GM21423 (cell line): ENCODE measurements at regions not wholly inside any gene's neighbourhood (a gene's known extent, or its start where the extent isn't known, plus 50 kb on each side); places are given as distances from the start of the nearest gene placed in this dataset.
"Not testable (repeated sequence)": the region's sequence is repeated elsewhere in the genome, so short reads cannot be mapped to it uniquely, and the experiment has no call there.

Experiments used
- ATAC-seq: cut with Tn5 transposase; IDR thresholded peaks from one replicate; pipeline ENCODE4 v1.9.1; 2021; ENCODE audit warnings: mild to moderate bottlenecking, moderate library complexity; ENCODE audit not compliant: unreplicated experiment

GRCh38 chr19:27890696-27891095, 1322.3 kb downstream of the UQCRFS1 start:
- no peak for ATAC-seq

GRCh38 chr19:27890206-27890605, 1322.7 kb downstream of the UQCRFS1 start:
- ATAC-seq = no peak

DNA sequence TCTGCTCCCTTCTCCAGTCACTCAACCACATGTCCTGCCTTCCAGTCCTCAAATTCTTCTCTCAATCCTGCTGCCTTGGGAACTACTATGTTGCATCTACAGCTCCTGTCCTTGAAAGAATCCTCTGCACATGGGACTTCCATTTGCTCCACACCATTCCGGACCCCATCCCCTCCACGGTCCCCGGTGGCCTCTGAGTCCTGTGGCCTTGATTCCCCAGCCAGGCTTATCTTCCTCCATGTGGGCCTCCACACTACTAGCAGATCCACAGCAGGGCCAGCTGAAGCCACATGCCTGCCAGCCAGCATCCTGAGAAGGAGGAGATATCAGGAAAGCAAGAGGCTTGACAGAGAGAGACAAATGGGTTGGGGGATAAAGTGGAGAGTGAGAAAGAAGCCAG, 1323.8 kb downstream of the UQCRFS1 start:
- no peak for ATAC-seq

- no peak for ATAC-seq
These were observed 1325.0 kb downstream of the UQCRFS1 start for GRCh38 chr19:27887946-27888345.

GRCh38 chr19:27885359-27885758, 1327.6 kb downstream of the UQCRFS1 start:
- no peak for ATAC-seq

DNA sequence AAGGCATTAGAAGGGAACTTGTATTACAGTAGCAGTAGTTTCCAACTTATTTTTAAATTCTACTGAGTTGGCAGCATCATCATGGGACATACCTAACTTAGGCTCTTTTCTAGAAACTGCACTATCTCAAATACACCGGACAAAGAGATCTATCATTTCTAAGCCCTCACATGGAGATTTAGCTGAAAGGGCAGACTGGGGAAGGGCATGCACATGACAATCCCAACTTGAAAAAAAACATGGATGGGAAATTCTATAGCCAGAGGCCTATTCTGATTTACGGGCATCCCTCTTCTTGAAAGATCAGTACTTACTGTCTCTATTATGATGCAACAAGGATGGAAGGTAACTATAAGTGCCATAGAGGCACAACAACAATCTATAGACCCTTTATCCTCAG, 1328.6 kb downstream of the UQCRFS1 start:
- ATAC-seq = no peak

DNA sequence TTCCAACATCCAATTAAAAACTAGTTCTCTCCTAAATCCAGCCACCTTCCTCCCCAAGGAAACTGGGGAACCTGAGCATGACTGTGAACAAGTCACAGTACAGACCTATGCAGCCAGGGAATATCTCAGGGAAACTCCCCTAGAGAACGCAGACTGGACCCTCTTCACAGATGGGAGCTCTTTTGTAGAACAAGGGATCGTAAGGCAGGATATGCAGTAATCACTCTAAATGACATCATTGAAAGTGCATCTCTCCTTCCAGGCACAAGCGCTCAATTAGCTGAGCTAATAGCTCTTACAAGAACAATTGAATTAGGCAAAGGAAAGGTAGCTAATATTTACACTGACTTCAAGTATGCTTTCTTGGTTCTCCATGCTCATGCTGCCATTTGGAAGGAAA, 1331.7 kb downstream of the UQCRFS1 start:
- no peak for ATAC-seq

DNA sequence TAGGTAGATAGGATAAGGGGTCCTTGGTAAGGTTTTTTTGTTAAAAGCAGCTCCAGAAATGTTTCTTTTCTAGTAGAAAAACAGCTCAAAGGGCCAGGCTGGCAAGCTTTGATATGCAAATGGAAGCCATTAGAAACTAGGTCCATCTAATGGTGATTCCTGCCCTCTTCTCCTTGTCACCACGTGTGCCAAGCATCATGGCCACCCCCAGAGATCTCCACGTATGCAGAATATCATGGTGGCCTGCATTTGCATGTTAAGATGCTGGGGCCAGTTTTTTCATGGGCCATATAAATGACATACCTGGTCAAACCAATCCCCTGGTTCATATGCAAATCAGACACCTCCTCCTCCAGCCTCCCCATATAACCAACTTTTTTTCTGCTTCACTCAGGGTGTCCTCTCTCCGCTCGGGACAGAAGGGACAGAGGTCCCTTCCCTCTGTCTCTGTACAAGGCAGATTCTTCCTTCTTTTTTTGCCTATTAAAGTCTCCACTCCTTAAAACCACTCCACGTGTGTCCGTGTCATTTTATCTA, 1335.9 kb downstream of the UQCRFS1 start:
- no peak for ATAC-seq

DNA sequence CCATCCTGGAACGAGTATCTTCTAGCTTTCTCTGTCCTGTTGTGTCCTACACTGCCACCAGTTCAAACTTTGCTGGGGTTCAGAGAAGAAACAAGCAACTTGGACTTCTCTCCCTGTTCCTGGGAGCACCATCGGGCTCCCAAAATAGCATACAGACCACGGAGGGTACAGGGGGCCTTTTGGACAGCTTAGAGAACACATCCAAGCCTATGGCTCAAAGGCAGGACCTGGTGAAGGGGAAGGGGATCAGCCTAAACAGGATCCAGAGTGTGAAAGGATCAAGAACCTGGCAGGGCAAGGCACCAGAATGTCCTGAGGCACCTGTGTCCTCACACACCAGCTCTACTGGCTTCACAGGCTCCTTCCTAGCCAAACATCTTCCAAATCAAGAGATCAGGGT, 1336.5 kb downstream of the UQCRFS1 start:
- ATAC-seq = no peak

GRCh38 chr19:27872370-27872769, 1340.6 kb downstream of the UQCRFS1 start:
- no peak for ATAC-seq

DNA sequence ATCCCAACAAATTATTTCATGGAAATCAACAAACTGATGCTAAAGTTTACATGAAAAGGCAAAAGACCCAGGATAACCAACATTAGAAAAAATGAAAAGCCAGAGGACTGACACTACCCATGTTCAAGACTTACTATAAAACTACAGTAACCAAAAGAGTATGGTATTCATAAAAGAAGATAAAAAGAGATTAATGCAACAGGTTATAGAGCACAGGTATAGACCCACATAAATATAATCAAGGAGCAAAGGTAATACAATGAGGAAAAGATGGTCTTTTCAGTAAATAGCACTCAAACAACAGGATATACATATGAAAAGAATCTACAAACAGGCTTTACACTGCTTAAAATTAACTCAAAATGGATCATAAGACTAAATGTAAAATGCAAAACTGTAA, 1342.7 kb downstream of the UQCRFS1 start:
- no peak for ATAC-seq

DNA sequence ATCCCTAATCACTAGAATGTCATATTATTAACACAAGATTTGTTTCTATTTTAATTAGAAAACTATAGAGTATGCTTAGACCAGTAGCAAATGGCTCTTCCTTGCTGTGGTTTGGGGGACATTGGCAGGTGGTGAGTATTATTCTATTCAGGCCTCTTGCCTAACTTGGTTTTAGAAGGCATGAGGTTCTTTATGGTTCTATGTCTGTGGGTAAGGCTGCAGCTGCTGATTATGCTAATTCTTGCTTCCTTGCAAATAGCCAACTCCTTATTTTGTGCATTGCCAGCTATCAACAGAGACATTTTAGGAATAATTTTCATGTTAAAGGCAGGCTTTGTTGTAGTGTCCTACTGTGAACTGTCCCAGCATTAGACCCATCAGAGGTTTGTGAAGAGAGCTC, 1344.9 kb downstream of the UQCRFS1 start:
- no peak for ATAC-seq

GRCh38 chr19:27865927-27866777, 1346.8 kb downstream of the UQCRFS1 start:
- ATAC-seq = no peak

DNA sequence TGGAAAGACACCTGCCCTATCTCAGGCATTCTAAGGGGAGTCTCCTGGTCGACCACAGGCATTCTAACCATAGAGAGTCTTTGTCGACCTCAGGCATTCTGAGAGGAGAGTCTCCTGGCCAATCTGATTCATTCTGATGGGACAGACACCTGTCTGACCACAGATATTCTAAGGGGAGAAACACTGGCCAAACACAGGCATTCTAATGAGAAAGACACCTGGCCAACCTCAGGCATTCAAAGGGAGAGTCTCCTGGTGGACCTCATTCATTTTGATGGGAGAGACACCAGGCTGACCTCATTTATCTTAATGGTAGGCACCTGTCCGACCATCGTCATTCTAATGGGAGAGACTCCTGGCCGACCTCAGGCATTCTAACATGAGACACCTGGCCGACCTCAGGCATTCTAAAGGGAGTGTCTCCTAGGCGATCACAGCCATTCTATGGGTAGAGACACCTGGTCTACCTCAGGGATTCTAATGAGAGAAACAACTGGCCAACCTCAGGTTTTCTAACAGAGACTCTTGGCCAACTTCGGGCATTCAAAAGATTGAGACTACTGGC, 1351.5 kb downstream of the UQCRFS1 start:
- no peak for ATAC-seq

DNA sequence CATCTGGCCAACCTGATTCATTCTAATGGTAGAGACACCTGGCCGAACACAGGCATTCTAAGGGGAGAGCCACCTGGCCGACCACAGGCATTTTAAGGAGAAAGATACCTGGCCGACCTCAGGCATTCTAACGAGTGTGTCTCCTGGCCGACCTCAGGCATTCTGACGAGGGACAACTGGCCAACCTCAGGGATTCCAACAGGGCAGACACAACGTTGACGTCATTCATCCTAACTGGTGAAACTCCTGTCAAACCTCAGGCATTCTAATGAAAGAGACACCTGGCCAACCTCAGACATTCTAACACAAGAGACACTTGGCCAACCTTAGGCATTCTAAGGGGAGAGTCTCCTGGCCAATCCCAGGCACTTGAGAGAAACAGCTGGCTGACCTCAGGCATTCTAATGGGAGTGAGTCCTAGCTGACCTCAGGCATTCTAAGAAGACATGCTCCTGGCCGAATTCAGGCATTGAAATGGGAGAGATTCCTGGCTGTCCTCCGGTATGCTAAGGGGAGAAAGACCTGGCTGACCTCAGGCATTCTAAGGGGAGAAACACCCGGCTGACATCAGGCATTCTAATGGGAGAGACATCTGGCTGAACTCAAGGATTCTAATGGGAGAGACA, 1352.5 kb downstream of the UQCRFS1 start:
- no peak for ATAC-seq

GRCh38 chr19:27859689-27860088, 1353.3 kb downstream of the UQCRFS1 start:
- ATAC-seq = no peak

DNA sequence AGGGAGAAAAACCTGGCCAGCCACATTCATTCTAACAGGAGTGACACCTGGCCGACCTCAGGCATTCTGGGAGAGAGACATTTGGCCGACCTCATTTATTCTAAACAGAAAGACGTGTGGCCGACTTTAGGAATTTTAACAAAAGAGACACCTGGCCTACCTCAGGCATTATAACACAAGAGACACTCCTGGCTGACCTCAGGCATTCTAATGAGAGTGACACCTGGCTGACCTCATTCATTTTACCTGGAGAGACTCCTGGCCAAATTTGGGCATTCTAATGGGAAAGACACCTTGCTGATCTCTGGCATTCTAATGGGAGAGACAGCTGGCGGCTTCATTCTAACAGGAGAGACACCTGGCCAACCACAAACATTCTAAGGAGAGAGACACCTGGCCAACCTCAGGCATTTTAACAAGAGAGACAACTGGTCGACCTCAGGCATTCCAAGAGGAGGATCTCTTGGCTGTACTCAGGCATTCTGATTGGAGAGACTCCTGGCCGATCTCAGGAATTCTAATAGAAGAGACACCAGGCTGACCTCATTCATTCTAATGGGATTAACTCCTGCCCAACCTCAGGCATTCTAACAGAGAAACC, 1353.9 kb downstream of the UQCRFS1 start:
- ATAC-seq = no peak

- ATAC-seq = not testable (repeated sequence)
These were observed 1360.0 kb downstream of the UQCRFS1 start for GRCh38 chr19:27852931-27853330.

- no peak for ATAC-seq
These were observed 1361.3 kb downstream of the UQCRFS1 start for GRCh38 chr19:27851543-27852060.

- no peak for ATAC-seq
These were observed 1361.9 kb downstream of the UQCRFS1 start for GRCh38 chr19:27851002-27851481.

DNA sequence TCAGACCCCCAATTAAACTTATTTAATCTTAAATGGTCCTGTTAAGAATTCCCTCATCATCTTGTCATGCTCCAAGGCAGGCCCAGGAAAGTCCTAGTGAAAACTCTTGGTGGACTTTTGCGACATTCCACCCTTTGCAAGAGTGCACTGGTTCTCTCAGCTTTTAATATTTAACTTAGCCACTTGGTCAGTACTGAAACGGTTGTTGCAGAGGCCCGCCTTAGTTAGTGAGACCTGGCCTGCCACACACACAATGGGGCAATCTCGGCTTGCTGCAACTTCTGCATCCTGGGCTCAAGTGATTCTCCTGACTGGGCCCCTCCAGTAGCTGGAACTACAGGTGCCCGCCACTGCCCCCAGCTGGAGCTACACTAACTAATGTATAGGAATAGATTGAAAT, 1366.0 kb downstream of the UQCRFS1 start:
- ATAC-seq = no peak
